Stimulated activated CD4-positive, alpha-beta T cell treated with anti-CD3 and anti-CD28 coated beads, TNF-alpha, amount 100 ng/mL, for 1 hour (primary cell): ENCODE measurements at regions not wholly inside any gene's neighbourhood (a gene's known extent, or its start where the extent isn't known, plus 50 kb on each side); places are given as distances from the start of the nearest gene placed in this dataset.

Experiments used
- DNase-seq, 3 donors: peaks; one replicate each; pipeline ENCODE4 v3.0.0-alpha.2; 2020; ENCODE audit warnings: low read depth in 3 of 3, low spot score in 1 of 3

- DNase-seq: no peak
Measured at GRCh38 chr6:28732052-28732451, 191.7 kb downstream of the TRIM27 start.

- DNase-seq: no peak
Measured at GRCh38 chr6:28734443-28734959, 189.3 kb downstream of the TRIM27 start.

- DNase-seq: no peak
Measured at GRCh38 chr6:28736121-28736520, 187.7 kb downstream of the TRIM27 start.

- DNase-seq: no peak
Measured at GRCh38 chr6:28737750-28738395, 185.9 kb downstream of the TRIM27 start.

- no peak for DNase-seq
Measured at GRCh38 chr6:28738396-28738765, 185.4 kb downstream of the TRIM27 start.

GRCh38 chr6:28741363-28741762, 182.4 kb downstream of the TRIM27 start:
- no peak for DNase-seq

GRCh38 chr6:28742668-28743270, 181.0 kb downstream of the TRIM27 start:
- no peak for DNase-seq

GRCh38 chr6:28743271-28743789, 180.5 kb downstream of the TRIM27 start:
- DNase-seq: no peak

- no peak for DNase-seq
Measured at GRCh38 chr6:28747083-28747630, 176.6 kb downstream of the TRIM27 start.

GRCh38 chr6:28747631-28748157, 176.1 kb downstream of the TRIM27 start:
- no peak for DNase-seq

- DNase-seq: no peak
Measured at GRCh38 chr6:28748192-28748591, 175.6 kb downstream of the TRIM27 start.

- no peak for DNase-seq
Measured at GRCh38 chr6:28750926-28751458, 172.8 kb downstream of the TRIM27 start.

GRCh38 chr6:28751514-28751913, 172.3 kb downstream of the TRIM27 start:
- no peak for DNase-seq

- DNase-seq: no peak
Measured at GRCh38 chr6:28751963-28752350, 171.8 kb downstream of the TRIM27 start.

- no peak for DNase-seq
Measured at GRCh38 chr6:28757429-28758045, 166.2 kb downstream of the TRIM27 start.

GRCh38 chr6:28758046-28758817, 165.6 kb downstream of the TRIM27 start:
- DNase-seq: no peak

- DNase-seq: no peak
Measured at GRCh38 chr6:28758818-28759235, 165.0 kb downstream of the TRIM27 start.

GRCh38 chr6:28764014-28764723, 159.6 kb downstream of the TRIM27 start:
- DNase-seq: no peak

GRCh38 chr6:28764761-28765282, 159.0 kb downstream of the TRIM27 start:
- DNase-seq: no peak

- DNase-seq: no peak
Measured at GRCh38 chr6:28765978-28766351, 157.8 kb downstream of the TRIM27 start.
